Mammary epithelial cell (primary cell): ENCODE measurements at regions not wholly inside any gene's neighbourhood (a gene's known extent, or its start where the extent isn't known, plus 50 kb on each side); places are given as distances from the start of the nearest gene placed in this dataset.

Experiments used
- EZH2 ChIP-seq: IDR thresholded peaks from 2 replicates; pipeline ENCODE4 v1.6.1; 2012; ENCODE audit warnings: low read length, inconsistent platforms, borderline replicate concordance
- TF ChIP-seq, protein P1 (sequence below), 2 donors: IDR thresholded peaks in 1 of 2; conservative IDR thresholded peaks in 1 of 2; 2 replicates each; pipeline ENCODE4 v1.5.1; 2011 to 2012; ENCODE audit warnings: inconsistent platforms in 2 of 2, low read length in 2 of 2, mild to moderate bottlenecking in 2 of 2, control low read depth in 1 of 2, low read depth in 1 of 2; ENCODE audit not compliant: insufficient read depth in 1 of 2; ENCODE audit errors: extremely low read depth in 1 of 2

DNA sequence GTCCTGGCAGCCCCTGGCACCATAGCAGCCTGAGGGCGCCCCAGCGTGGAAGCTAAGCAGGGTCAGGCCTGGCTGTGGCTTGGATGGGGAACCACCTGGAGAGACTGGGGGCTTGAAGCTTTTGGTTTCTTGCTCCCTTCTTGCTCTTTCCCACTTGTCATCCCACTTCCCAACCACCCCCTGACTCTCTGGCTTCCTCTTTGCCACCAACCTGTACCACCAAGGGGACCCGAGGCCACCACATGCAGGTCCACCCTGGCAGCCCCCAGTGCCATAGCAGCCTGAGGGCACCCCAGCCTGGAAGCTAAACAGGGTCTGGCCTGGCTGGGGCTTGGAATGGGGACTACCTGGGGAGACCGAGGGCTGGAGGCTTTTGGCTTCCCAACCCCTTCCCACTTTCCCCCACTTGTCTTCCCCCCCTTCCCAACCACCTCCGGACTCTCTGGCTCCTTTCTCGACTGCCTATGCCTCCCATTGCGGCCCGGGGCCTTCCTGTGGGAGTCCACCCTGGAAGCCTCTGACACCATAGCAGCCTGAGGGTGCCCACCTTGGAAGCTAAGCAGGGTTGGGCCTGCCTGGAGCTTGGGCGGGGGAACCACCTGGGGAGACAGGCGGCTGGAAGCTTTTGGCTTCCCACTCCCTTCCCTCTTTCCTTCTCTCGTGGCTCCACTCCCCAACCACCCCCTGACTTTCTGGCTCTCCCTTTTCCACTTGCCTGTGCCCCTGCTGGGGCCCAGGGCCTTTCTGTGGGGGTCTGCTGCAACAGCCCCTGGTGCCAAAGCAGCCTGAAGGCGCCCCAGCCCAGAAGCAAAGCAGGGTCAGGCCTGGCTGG lies 2294.4 kb downstream of the TP53TG3F start:
- no peak for TF ChIP-seq EZH2
- TF ChIP-seq, protein P1, sequence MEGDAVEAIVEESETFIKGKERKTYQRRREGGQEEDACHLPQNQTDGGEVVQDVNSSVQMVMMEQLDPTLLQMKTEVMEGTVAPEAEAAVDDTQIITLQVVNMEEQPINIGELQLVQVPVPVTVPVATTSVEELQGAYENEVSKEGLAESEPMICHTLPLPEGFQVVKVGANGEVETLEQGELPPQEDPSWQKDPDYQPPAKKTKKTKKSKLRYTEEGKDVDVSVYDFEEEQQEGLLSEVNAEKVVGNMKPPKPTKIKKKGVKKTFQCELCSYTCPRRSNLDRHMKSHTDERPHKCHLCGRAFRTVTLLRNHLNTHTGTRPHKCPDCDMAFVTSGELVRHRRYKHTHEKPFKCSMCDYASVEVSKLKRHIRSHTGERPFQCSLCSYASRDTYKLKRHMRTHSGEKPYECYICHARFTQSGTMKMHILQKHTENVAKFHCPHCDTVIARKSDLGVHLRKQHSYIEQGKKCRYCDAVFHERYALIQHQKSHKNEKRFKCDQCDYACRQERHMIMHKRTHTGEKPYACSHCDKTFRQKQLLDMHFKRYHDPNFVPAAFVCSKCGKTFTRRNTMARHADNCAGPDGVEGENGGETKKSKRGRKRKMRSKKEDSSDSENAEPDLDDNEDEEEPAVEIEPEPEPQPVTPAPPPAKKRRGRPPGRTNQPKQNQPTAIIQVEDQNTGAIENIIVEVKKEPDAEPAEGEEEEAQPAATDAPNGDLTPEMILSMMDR (conservative IDR thresholded peaks at IDR 0.05 in 1 of 2, IDR thresholded peaks at IDR 0.05 in 1 of 2; ENCODE audit: extremely low read depth in 1 of 2, insufficient read depth in 1 of 2, low read depth in 1 of 2, low read length in 2 of 2) = no peak
